ENCODE measurements at regions not wholly inside any gene's neighbourhood (a gene's known extent, or its start where the extent isn't known, plus 50 kb on each side); places are given as distances from the start of the nearest gene placed in this dataset.

GRCh38 chr1:29708381-29708780 lies 472.1 kb downstream of the PTPRU start:
- FAIRE-seq = no peak
- DNase-seq (ENCODE audit: insufficient read length, low spot score) = no peak

GRCh38 chr1:29707796-29708195 lies 471.5 kb downstream of the PTPRU start:
- no peak for FAIRE-seq
- DNase-seq (ENCODE audit: insufficient read length, low spot score) = no peak

- FAIRE-seq = no peak
- no peak for DNase-seq (ENCODE audit: insufficient read length, low spot score)
These were observed 470.6 kb downstream of the PTPRU start for GRCh38 chr1:29706936-29707335.

GRCh38 chr1:29704430-29704829 lies 468.1 kb downstream of the PTPRU start:
- DNase-seq (ENCODE audit: insufficient read length, low spot score) = no peak
- no peak for FAIRE-seq

GRCh38 chr1:29703596-29704370 lies 467.5 kb downstream of the PTPRU start:
- FAIRE-seq = no peak
- peak; percentile 57 for DNase-seq (ENCODE audit: insufficient read length, low spot score)

- no peak for FAIRE-seq
- no peak for DNase-seq (ENCODE audit: insufficient read length, low spot score)
These were observed 464.2 kb downstream of the PTPRU start for GRCh38 chr1:29700491-29700890.

GRCh38 chr1:29698626-29699025 lies 462.3 kb downstream of the PTPRU start:
- FAIRE-seq (no peak), DNase-seq (ENCODE audit: insufficient read length, low spot score) (no peak)

- peak; percentile 52 for DNase-seq (ENCODE audit: insufficient read length, low spot score)
These were observed 461.7 kb downstream of the PTPRU start for GRCh38 chr1:29698033-29698432.

GRCh38 chr1:29697391-29697780 lies 461.1 kb downstream of the PTPRU start:
- DNase-seq (ENCODE audit: insufficient read length, low spot score) (no peak), FAIRE-seq (no peak)

More at GRCh38 chr1:29698033-29698432, 461.7 kb downstream of the PTPRU start:
- FAIRE-seq = no peak

GRCh38 chr1:29696656-29697390 lies 460.5 kb downstream of the PTPRU start:
- DNase-seq (ENCODE audit: insufficient read length, low spot score) (no peak), FAIRE-seq (no peak)

- no peak for DNase-seq (ENCODE audit: insufficient read length, low spot score)
- FAIRE-seq = no peak
These were observed 459.5 kb downstream of the PTPRU start for GRCh38 chr1:29695803-29696202.

GRCh38 chr1:29695036-29695435 lies 458.7 kb downstream of the PTPRU start:
- FAIRE-seq (no peak), DNase-seq (ENCODE audit: insufficient read length, low spot score) (no peak)

- FAIRE-seq (no peak), DNase-seq (ENCODE audit: insufficient read length, low spot score) (no peak)
These were observed 455.2 kb downstream of the PTPRU start for GRCh38 chr1:29691499-29691898.

- FAIRE-seq = no peak
These were observed 453.8 kb downstream of the PTPRU start for GRCh38 chr1:29690156-29690555.

GRCh38 chr1:29689372-29690030 lies 453.2 kb downstream of the PTPRU start:
- DNase-seq (ENCODE audit: insufficient read length, low spot score) = no peak
- no peak for FAIRE-seq

More at GRCh38 chr1:29690156-29690555, 453.8 kb downstream of the PTPRU start:
- DNase-seq (ENCODE audit: insufficient read length, low spot score) = no peak

- FAIRE-seq = no peak
- DNase-seq (ENCODE audit: insufficient read length, low spot score) = peak; percentile 64
These were observed 452.4 kb downstream of the PTPRU start for GRCh38 chr1:29688471-29689365.

- FAIRE-seq = no peak
These were observed 451.4 kb downstream of the PTPRU start for GRCh38 chr1:29687601-29688244.

GRCh38 chr1:29687166-29687565 lies 450.8 kb downstream of the PTPRU start:
- no peak for FAIRE-seq
- no peak for DNase-seq (ENCODE audit: insufficient read length, low spot score)

More at GRCh38 chr1:29687601-29688244, 451.4 kb downstream of the PTPRU start:
- DNase-seq (ENCODE audit: insufficient read length, low spot score) = no peak

GRCh38 chr1:29686012-29686930 lies 449.9 kb downstream of the PTPRU start:
- DNase-seq (ENCODE audit: insufficient read length, low spot score) (no peak), FAIRE-seq (no peak)
